ENCODE measurements at regions not wholly inside any gene's neighbourhood (a gene's known extent, or its start where the extent isn't known, plus 50 kb on each side); places are given as distances from the start of the nearest gene placed in this dataset.
A peak's percentile ranks its signal among the peaks of the same experiment; 100 is the strongest.
"Not testable (repeated sequence)": the region's sequence is repeated elsewhere in the genome, so short reads cannot be mapped to it uniquely, and the experiment has no call there.

DNA sequence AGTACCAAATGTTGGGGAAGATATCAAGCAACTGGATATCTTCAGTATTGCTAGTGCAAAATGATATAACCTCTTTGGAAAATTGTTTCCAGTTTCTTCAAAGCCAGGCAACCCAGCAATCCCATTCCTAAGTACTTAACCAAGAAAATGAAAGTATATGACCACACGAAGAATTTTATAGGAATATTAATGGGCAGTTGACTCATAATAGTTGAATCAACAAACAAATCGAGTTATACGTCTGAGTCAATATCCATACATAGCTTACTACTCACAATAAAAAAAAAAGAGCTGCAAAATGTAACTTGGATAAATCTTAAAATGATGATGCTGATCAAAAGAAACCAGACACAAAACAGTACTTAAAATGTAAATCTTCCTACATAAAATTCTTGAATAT lies 810.4 kb downstream of the METTL4 start:
- no peak for TF ChIP-seq CTCF (IDR thresholded peaks at IDR 0.05; ENCODE audit: insufficient read depth, low read depth, low read length, missing control alignments)
- H3K4me3 ChIP-seq (ENCODE audit: low read length), result no peak overlapping the region
- peak; percentile 32 for DNase-seq (ENCODE audit: low read depth)

GRCh38 chr18:1774261-1774660 lies 797.0 kb downstream of the METTL4 start:
- no peak for DNase-seq (ENCODE audit: low read depth)
- no peak for TF ChIP-seq CTCF (IDR thresholded peaks at IDR 0.05; ENCODE audit: insufficient read depth, low read depth, low read length, missing control alignments)

GRCh38 chr18:1777843-1778242 lies 793.5 kb downstream of the METTL4 start:
- TF ChIP-seq CTCF (IDR thresholded peaks at IDR 0.05; ENCODE audit: insufficient read depth, low read depth, low read length, missing control alignments), result no peak
- H3K4me3 ChIP-seq (ENCODE audit: low read length), result no peak overlapping the region
- no peak for DNase-seq (ENCODE audit: low read depth)

More at GRCh38 chr18:1774261-1774660, 797.0 kb downstream of the METTL4 start:
- no peak overlapping the region for H3K4me3 ChIP-seq (ENCODE audit: low read length)

DNA sequence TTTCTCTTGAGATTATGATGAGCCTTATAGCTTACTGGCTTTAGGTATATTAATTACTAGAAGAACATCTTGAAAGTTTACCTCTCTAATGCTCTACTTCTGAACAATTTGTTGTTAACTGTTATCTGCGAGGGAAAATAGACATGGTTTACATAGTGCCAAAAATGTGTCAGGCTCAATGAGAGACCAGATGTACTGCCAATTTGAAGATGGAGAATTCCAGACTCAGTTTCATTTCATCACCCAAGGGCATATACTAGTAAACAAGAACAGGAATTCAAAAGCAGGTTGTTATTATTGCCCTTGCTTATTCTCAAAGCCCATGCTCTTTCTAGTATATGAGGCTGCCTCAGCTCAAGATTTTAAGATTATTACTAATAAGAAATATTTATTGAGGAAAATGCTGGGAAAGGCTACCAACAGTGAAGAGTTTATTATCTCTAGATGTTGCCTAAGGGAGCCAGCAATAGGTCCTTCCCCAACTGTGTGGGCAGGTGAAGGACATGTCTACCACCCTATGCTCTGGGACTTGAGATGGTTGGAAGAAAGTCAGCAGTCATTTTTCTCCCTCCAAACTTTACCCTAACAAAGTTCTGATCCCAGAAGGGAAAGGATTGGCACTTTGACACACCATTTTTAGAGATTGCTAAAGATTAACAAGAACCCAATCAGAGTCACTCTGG lies 792.7 kb downstream of the METTL4 start:
- no peak for DNase-seq (ENCODE audit: low read depth)
- no peak overlapping the region for H3K4me3 ChIP-seq (ENCODE audit: low read length)
- TF ChIP-seq CTCF (IDR thresholded peaks at IDR 0.05; ENCODE audit: insufficient read depth, low read depth, low read length, missing control alignments), result no peak

GRCh38 chr18:1779587-1779986 lies 791.7 kb downstream of the METTL4 start:
- H3K4me3 ChIP-seq (ENCODE audit: low read length), result no peak overlapping the region
- TF ChIP-seq CTCF (IDR thresholded peaks at IDR 0.05; ENCODE audit: insufficient read depth, low read depth, low read length, missing control alignments), result no peak
- no peak for DNase-seq (ENCODE audit: low read depth)

- no peak for TF ChIP-seq CTCF (IDR thresholded peaks at IDR 0.05; ENCODE audit: insufficient read depth, low read depth, low read length, missing control alignments)
- no peak for DNase-seq (ENCODE audit: low read depth)
These were observed 787.2 kb downstream of the METTL4 start for GRCh38 chr18:1784113-1784512.

DNA sequence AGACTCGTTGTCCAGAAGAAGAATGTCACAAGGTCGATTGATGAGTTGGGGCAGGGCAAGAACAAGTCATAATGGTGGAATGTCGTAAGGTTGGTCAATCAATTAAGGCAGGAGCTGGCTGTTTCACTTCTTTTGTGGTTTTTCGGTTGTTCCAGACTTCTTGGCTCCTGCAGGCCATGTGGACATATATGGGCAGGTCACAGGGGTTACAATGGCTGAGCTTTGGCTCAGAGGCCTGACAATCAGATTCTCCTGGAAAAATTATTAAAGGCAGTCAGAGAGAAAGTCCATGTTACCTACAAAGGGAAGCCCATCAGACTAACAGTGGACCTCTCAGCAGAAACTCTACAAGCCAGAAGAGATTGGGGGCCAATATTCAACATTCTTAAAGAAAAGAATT lies 785.3 kb downstream of the METTL4 start:
- H3K4me3 ChIP-seq (ENCODE audit: low read length); DNase-seq (ENCODE audit: low read depth): not testable (repeated sequence)

More at GRCh38 chr18:1784113-1784512, 787.2 kb downstream of the METTL4 start:
- no peak overlapping the region for H3K4me3 ChIP-seq (ENCODE audit: low read length)
